Thymus (tissue), 11 donors: ENCODE measurements at regions not wholly inside any gene's neighbourhood (a gene's known extent, or its start where the extent isn't known, plus 50 kb on each side); places are given as distances from the start of the nearest gene placed in this dataset.

ENCODE experiments used
- DNase-seq, 9 donors: peaks; one replicate each; pipeline ENCODE4 v3.0.0-alpha.2; 2013; ENCODE audit warnings: low spot score in 9 of 9, low read depth in 6 of 9, missing footprints in 1 of 9
- H3K27ac ChIP-seq, 2 donors: one replicate each; pipeline ENCODE4 v1.5.1; 2013; ENCODE audit warnings: control low read depth in 1 of 2, low read depth in 1 of 2, low read length in 1 of 2, mild to moderate bottlenecking in 1 of 2, moderate library complexity in 1 of 2
- H3K27me3 ChIP-seq, 2 donors: one replicate each; pipeline ENCODE4 v1.5.1; 2013; ENCODE audit warnings: low read length in 1 of 2; ENCODE audit not compliant: control insufficient read depth in 2 of 2, insufficient read depth in 1 of 2
- H3K36me3 ChIP-seq, 2 donors: one replicate each; pipeline ENCODE4 v1.5.1; 2013; ENCODE audit warnings: low read length in 1 of 2, mild to moderate bottlenecking in 1 of 2, moderate library complexity in 1 of 2; ENCODE audit not compliant: control insufficient read depth in 2 of 2, insufficient read depth in 2 of 2
- H3K4me1 ChIP-seq, 2 donors: one replicate each; pipeline ENCODE4 v1.5.1; 2013; ENCODE audit warnings: low read length in 2 of 2; ENCODE audit not compliant: control insufficient read depth in 2 of 2, insufficient read depth in 2 of 2
- H3K4me3 ChIP-seq, 2 donors: one replicate each; pipeline ENCODE4 v1.5.1; 2013; ENCODE audit warnings: low read length in 2 of 2, control low read depth in 1 of 2, mild to moderate bottlenecking in 1 of 2
- H3K9me3 ChIP-seq, 2 donors: one replicate each; pipeline ENCODE4 v1.5.1; 2013; ENCODE audit warnings: low read length in 1 of 2, mild to moderate bottlenecking in 1 of 2; ENCODE audit not compliant: control insufficient read depth in 2 of 2, insufficient read depth in 1 of 2
- WGBS: extraction: QIAGEN DNeasy Blood & Tissue Kit; methylation state at CpG from one replicate; pipeline ENCODE4 v1.1.7; 2013; 5-methylcytosine and 5-hydroxymethylcytosine counted together
- donor health status: healthy.

DNA sequence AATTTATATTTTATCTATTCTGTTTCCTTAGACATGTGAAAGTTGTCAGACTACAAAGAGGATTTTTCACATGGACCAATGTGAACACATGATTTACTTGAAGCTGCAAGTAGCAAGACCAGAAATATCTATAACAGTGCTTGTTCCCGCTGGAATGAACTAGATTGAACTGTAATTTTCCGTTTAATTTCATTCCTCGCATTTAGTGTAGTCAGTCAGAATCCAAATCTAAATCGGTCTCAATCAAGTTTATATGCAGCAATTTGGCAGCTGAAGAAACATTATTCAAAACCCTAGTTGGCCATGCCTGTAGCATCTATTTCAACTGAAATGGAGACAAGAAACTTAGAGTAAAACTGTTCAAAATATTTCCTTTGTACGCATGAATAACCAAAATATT lies 570.7 kb upstream of the SLITRK5 start:
- no peaks in the 10 kb centered on the region for H3K9me3 ChIP-seq
- H3K27me3 ChIP-seq = no peaks in the 10 kb centered on the region
- no peaks in the 10 kb centered on the region for H3K36me3 ChIP-seq
- no peak for DNase-seq
- 97% methylated on average over 5 of the region's 5 CpGs for WGBS
- H3K27ac ChIP-seq = no peak overlapping the region
- H3K4me3 ChIP-seq = no peak overlapping the region
- no peaks in the 10 kb centered on the region for H3K4me1 ChIP-seq

DNA sequence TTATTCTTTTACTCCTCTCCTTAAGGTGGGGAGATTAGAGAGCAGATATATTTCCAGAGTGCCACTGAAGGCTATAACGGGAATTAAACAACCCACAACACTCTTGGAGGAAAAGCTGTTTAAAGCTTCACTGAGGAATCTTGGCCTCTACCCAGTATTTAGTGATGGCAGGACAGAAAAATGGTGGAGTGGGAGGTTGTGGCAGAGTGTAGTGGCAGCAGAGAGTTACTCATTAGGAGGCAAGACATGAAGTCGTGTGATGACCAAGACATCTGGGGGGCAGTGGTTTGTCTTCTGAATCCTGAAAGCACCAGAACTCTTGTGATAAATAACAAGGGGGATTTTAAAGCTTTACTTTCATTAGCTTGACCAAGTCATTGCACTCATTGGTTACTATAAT lies 563.5 kb upstream of the SLITRK5 start:
- Histone ChIP-seq H3K4me3 (no peak overlapping the region), H3K27me3 (no peaks in the 10 kb centered on the region), H3K9me3 (no peaks in the 10 kb centered on the region), H3K36me3 (no peaks in the 10 kb centered on the region), H3K27ac (no peak overlapping the region), H3K4me1 (no peaks in the 10 kb centered on the region)
- DNase-seq = no peak
- WGBS = 93% methylated on average over 2 of the region's 2 CpGs

DNA sequence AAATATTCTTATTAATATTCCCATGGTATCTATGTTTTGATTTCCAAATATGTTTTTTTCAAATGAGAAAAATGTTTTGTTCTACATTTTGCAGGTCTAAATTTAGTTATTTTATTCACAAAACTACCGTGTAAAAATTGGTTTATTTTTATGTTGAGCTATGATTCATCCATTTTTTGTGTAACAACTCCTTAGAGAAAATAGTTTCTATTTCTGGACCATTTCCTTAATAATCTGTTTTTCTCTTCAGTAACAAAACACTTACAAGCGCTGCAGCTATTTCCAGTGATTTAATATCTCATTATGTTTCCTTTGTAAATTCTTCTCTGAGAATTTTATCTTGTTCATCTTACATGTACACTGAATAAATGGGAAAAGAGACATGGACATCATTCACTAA lies 550.7 kb upstream of the SLITRK5 start:
- no peaks in the 10 kb centered on the region for H3K27me3 ChIP-seq
- no peaks in the 10 kb centered on the region for H3K4me1 ChIP-seq
- no peak overlapping the region for H3K4me3 ChIP-seq
- H3K9me3 ChIP-seq = no peaks in the 10 kb centered on the region
- no peak for DNase-seq
- WGBS = 62% methylated on average over 2 of the region's 2 CpGs
- H3K36me3 ChIP-seq = no peaks in the 10 kb centered on the region
- H3K27ac ChIP-seq = no peak overlapping the region

DNA sequence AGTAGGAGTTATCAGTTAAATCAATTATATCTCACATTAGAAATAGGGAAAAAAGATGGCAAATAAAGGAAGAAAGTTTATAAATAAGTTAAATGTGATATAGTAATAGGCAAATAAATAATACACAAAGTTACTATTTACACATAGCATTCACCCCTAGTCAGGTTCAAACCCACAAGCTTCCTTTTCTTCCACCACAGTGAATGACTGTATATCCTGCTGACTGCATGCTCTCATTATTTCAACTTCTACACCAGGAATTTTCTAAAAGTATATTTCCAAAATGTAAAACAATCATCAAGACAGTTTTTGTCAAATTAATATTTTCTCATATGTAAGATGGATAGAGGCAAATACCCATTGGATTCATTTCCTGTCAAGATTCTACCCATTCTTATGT lies 548.6 kb upstream of the SLITRK5 start:
- DNase-seq = no peak
- no peak overlapping the region for H3K4me3 ChIP-seq
- no peak overlapping the region for H3K27ac ChIP-seq
- no peaks in the 10 kb centered on the region for H3K4me1 ChIP-seq
- H3K9me3 ChIP-seq = no peaks in the 10 kb centered on the region
- no peaks in the 10 kb centered on the region for H3K36me3 ChIP-seq
- H3K27me3 ChIP-seq = no peaks in the 10 kb centered on the region

DNA sequence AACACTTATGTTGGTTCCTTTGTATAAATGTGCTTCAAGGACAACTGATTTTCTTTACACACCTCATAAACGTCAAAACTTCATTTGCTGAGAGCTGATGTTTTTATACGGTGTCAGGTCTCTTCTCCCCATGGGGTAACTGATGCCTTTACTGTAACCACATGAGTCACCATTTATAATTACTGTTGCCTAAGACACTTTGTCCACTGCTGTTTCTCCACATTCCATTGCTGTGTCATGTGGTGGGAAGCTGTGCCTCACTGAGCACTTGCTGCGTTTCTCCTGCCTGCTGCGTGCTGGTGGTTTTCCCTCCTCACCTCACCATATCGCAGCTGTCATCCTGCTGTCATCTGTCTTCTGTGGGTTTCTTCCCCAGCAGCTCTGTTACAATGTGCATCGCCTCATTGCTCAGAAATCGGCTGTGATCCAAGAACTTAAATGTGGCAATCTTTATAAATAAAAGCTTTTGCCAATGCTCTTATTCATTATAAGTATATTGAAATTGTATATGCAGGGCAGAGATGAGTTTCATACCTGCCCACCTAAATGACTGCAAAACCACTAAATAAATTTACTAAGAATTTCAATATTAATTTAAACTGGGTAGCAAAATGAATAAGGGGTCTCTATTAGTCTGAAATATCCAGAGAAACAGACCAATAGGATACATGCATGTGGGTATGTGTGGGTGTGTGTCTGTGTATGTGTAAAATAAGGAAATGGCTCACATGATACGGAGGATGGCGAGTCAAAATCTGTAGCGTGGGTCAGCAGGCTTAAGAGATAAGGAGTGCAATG lies 547.0 kb upstream of the SLITRK5 start:
- WGBS = 25% methylated on average over 10 of the region's 10 CpGs
- H3K9me3 ChIP-seq = no peaks in the 10 kb centered on the region
- H3K4me1 ChIP-seq = no peaks in the 10 kb centered on the region
- H3K36me3 ChIP-seq = no peaks in the 10 kb centered on the region
- H3K4me3 ChIP-seq = no peak overlapping the region
- H3K27me3 ChIP-seq = no peaks in the 10 kb centered on the region
- no peak overlapping the region for H3K27ac ChIP-seq
- DNase-seq = peak in 8 of 9 donors; percentile 1 to 62 (median 19)

DNA sequence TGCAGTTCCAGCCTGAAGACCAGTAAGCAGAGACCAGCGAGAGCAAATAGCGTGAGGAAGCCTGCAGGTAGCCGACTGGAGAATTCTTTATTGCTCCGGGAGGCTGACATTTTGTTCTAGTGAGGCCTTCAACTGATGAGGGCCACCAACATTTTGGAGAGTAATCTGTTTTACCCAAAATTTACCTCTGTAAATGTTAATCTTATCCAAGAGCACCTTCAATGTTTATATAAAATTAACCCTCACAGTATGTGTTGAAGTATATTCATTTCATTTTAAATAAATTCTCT lies 546.4 kb upstream of the SLITRK5 start:
- Histone ChIP-seq H3K27ac (no peak overlapping the region), H3K36me3 (no peaks in the 10 kb centered on the region), H3K4me1 (no peaks in the 10 kb centered on the region), H3K9me3 (no peaks in the 10 kb centered on the region), H3K27me3 (no peaks in the 10 kb centered on the region), H3K4me3 (no peak overlapping the region)
- no peak for DNase-seq
- 94% methylated on average over 4 of the region's 4 CpGs for WGBS

DNA sequence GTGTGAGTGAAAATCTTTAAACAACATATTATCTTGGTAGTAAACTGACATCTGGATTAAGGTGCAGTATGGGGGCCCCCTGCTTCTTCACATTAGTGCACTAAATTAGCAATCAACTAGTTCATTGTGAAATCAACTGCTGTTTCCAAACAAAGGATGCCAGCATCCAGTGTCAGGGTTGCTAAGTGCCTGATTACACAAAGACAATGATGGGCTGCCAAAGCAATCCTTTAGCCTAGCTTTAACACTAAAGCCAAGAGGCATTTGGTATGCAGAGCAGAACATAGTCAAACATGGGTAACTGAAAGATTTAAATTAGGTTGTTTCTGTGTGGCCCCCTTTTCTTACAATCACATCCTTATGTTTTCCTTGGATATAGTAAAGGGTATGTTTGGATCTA lies 543.1 kb upstream of the SLITRK5 start:
- Histone ChIP-seq H3K4me1 (no peaks in the 10 kb centered on the region), H3K9me3 (no peaks in the 10 kb centered on the region), H3K36me3 (no peaks in the 10 kb centered on the region), H3K4me3 (no peak overlapping the region), H3K27ac (no peak overlapping the region), H3K27me3 (no peaks in the 10 kb centered on the region)
- no peak for DNase-seq

DNA sequence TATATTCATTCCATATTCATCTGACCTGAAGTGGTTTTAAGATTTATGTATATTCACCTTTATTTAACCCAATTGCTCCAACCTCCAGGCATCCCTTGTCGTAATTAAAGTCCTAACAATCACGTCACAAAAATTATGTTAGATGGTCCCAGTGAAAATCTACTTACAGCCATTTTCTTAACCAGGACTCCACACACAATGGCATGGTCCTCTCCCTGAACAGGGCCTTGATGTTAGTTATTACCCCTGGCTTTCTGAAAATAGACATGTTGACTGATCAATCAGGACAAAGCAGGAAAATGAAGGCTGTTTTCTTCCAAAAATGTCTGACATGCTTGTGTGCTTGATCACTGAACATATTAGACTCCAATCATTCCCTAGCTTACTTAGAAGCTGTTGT lies 542.7 kb upstream of the SLITRK5 start:
- H3K4me1 ChIP-seq = no peaks in the 10 kb centered on the region
- H3K36me3 ChIP-seq = no peaks in the 10 kb centered on the region
- H3K9me3 ChIP-seq = no peaks in the 10 kb centered on the region
- no peaks in the 10 kb centered on the region for H3K27me3 ChIP-seq
- H3K4me3 ChIP-seq = no peak overlapping the region
- 96% methylated on average over 2 of the region's 2 CpGs for WGBS
- no peak overlapping the region for H3K27ac ChIP-seq
- DNase-seq = no peak

DNA sequence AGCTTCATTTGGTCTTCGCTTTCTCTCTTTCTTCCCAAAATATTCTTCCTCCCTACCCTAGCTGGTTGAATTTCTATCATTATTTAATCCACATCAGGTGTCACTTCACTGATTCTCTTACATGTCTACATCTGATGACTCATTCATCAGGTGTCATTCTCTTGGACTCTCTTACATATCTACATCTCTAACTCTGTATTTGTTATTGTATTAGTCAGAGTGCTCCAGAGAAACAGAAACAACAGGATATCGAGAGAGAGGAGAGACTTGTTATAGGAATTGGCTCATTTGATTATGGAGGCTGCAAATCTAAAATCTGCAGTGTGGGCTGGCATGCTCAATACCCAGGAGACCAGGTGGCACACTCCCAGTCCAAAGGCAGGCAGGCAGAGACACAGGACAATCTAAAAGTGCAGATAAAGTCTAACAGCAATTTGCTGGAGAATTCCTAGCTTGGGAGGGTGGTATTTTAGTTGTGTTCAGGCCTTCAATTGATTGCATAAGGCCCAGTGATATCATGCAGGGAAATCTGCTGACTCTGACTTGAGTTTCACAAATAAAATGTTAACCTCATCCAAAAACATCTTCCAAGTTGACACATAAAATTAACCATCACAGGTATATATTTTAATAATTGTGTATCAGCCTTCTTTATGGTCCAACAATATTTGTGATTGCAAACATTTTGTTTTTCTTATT lies 541.4 kb upstream of the SLITRK5 start:
- Histone ChIP-seq H3K4me3 (no peak overlapping the region), H3K27me3 (no peaks in the 10 kb centered on the region), H3K36me3 (no peaks in the 10 kb centered on the region), H3K27ac (no peak overlapping the region), H3K4me1 (no peaks in the 10 kb centered on the region), H3K9me3 (no peaks in the 10 kb centered on the region)
- WGBS = 91% methylated on average over 2 of the region's 2 CpGs
- DNase-seq = no peak
